ENCODE measurements at regions not wholly inside any gene's neighbourhood (a gene's known extent, or its start where the extent isn't known, plus 50 kb on each side); places are given as distances from the start of the nearest gene placed in this dataset.

DNA sequence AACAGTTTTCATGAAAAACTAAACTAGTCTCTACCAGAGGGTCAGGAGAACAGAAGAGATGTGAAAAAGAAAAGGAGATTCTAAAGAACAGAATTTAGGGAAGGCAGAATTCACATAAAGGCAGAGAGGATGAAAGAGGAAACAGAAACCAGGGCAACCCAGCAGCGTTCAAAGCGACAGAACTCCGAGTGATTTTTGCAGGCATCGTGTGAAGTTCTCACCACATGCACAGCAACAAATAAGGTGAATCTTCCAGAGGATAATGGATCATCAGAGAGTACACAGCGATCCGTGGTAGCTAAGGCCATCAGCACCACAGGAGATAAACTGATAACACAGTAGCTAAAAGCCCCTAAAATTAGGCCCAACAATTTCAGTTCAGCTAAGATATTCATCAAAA lies 250.8 kb upstream of the THBS1 start:
- TF ChIP-seq, protein P1, sequence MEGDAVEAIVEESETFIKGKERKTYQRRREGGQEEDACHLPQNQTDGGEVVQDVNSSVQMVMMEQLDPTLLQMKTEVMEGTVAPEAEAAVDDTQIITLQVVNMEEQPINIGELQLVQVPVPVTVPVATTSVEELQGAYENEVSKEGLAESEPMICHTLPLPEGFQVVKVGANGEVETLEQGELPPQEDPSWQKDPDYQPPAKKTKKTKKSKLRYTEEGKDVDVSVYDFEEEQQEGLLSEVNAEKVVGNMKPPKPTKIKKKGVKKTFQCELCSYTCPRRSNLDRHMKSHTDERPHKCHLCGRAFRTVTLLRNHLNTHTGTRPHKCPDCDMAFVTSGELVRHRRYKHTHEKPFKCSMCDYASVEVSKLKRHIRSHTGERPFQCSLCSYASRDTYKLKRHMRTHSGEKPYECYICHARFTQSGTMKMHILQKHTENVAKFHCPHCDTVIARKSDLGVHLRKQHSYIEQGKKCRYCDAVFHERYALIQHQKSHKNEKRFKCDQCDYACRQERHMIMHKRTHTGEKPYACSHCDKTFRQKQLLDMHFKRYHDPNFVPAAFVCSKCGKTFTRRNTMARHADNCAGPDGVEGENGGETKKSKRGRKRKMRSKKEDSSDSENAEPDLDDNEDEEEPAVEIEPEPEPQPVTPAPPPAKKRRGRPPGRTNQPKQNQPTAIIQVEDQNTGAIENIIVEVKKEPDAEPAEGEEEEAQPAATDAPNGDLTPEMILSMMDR (IDR thresholded peaks at IDR 0.05; ENCODE audit: low read depth, low read length) = no peak
- no peak for TF ChIP-seq EZH2phosphoT487 (IDR thresholded peaks at IDR 0.05; ENCODE audit: low read depth)

Measured in OCI-LY3 (cell line).